Kidney tubule cell (primary cell): ENCODE measurements at regions not wholly inside any gene's neighbourhood (a gene's known extent, or its start where the extent isn't known, plus 50 kb on each side); places are given as distances from the start of the nearest gene placed in this dataset.
A peak's percentile ranks its signal among the peaks of the same experiment; 100 is the strongest.
"Not testable (repeated sequence)": the region's sequence is repeated elsewhere in the genome, so short reads cannot be mapped to it uniquely, and the experiment has no call there.

Experiments
- DNase-seq: peaks from one replicate; pipeline ENCODE4 v3.0.0-alpha.2; 2018; ENCODE audit warnings: low spot score

GRCh38 chr14:97031530-97031929 lies 234.3 kb downstream of the VRK1 start:
- no peak for DNase-seq

- DNase-seq, result no peak
Measured at GRCh38 chr14:97033556-97034081, 236.4 kb downstream of the VRK1 start.

- no peak for DNase-seq
Measured at GRCh38 chr14:97036086-97036852, 239.1 kb downstream of the VRK1 start.

- no peak for DNase-seq
Measured at GRCh38 chr14:97039717-97040363, 242.7 kb downstream of the VRK1 start.

GRCh38 chr14:97046967-97047366 lies 249.8 kb downstream of the VRK1 start:
- DNase-seq, result no peak

GRCh38 chr14:97052001-97052400 lies 254.8 kb downstream of the VRK1 start:
- no peak for DNase-seq

GRCh38 chr14:97053941-97054340 lies 256.8 kb downstream of the VRK1 start:
- no peak for DNase-seq

- no peak for DNase-seq
Measured at GRCh38 chr14:97055355-97055754, 258.2 kb downstream of the VRK1 start.

GRCh38 chr14:97056086-97056485 lies 258.9 kb downstream of the VRK1 start:
- DNase-seq, result no peak

- DNase-seq, result no peak
Measured at GRCh38 chr14:97057238-97058073, 260.3 kb downstream of the VRK1 start.

- DNase-seq, result no peak
Measured at GRCh38 chr14:97058074-97058467, 260.9 kb downstream of the VRK1 start.

- DNase-seq, result no peak
Measured at GRCh38 chr14:97058589-97058988, 261.4 kb downstream of the VRK1 start.

- DNase-seq, result no peak
Measured at GRCh38 chr14:97061198-97061597, 264.0 kb downstream of the VRK1 start.

GRCh38 chr14:97061714-97062113 lies 264.5 kb downstream of the VRK1 start:
- DNase-seq, result no peak

- DNase-seq, result peak; percentile 66
Measured at GRCh38 chr14:97065305-97066067, 268.3 kb downstream of the VRK1 start.

- DNase-seq, result no peak
Measured at GRCh38 chr14:97066068-97066899, 269.1 kb downstream of the VRK1 start.

GRCh38 chr14:97068293-97068692 lies 271.1 kb downstream of the VRK1 start:
- not testable (repeated sequence) for DNase-seq

- DNase-seq, result no peak
Measured at GRCh38 chr14:97070259-97070658, 273.1 kb downstream of the VRK1 start.

GRCh38 chr14:97071177-97071576 lies 274.0 kb downstream of the VRK1 start:
- no peak for DNase-seq

GRCh38 chr14:97073622-97074021 lies 276.4 kb downstream of the VRK1 start:
- no peak for DNase-seq

GRCh38 chr14:97074456-97074855 lies 277.3 kb downstream of the VRK1 start:
- no peak for DNase-seq
